Fibroblast of mammary gland (primary cell): ENCODE measurements at regions not wholly inside any gene's neighbourhood (a gene's known extent, or its start where the extent isn't known, plus 50 kb on each side); places are given as distances from the start of the nearest gene placed in this dataset.

Experiments
- DNase-seq: peaks from one replicate; pipeline ENCODE4 v3.0.0-alpha.2; 2010; ENCODE audit warnings: low read depth
- H3K4me3 ChIP-seq: 2 replicates; pipeline ENCODE4 v1.5.1; 2011; ENCODE audit warnings: low read depth, mild to moderate bottlenecking, low read length, moderate library complexity; ENCODE audit not compliant: control insufficient read depth
- TF ChIP-seq, protein P1 (sequence below): conservative IDR thresholded peaks from 2 replicates; pipeline ENCODE4 v1.5.1; 2011; ENCODE audit warnings: low read depth, low read length, inconsistent platforms; ENCODE audit not compliant: control insufficient read depth, insufficient read depth

DNA sequence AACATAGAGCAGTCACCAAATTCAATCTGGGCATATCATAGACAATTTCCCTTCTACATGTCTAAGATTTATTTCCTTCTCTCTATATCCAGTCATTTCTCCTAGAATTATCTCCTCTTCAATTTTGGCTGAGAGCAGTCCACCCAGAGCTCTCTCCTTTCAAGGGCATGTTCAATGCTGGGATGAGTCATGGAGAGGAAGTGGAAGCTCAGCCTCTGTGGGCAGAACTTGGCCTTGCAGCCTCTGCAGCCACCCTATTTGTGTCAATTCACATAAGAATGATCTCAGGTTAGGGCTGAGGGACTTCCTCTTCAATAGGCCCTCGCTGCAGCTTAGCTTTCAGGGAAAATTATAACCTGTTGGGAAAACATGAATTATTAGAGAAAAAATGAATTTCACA is 560.8 kb downstream of the POM121L12 start:
- DNase-seq = no peak

DNA sequence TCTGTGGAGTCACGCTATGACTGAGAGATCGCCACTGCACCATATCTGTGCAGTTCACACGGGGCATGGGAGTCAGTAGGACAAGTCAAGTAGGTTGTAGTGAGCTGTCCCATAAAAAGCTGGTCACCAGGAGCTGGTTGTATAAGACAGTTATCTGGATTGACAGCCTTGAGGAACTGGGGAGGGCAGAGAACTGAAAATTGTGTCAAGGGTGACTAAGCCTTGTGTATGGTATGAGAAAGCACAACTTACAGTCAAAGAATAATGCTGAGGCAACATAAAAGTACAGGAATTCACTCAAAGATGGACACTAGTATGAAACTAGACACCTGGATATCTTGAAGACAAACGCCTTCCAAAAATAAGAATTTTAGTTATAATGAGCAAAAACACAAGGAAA is 564.9 kb downstream of the POM121L12 start:
- TF ChIP-seq, protein P1, sequence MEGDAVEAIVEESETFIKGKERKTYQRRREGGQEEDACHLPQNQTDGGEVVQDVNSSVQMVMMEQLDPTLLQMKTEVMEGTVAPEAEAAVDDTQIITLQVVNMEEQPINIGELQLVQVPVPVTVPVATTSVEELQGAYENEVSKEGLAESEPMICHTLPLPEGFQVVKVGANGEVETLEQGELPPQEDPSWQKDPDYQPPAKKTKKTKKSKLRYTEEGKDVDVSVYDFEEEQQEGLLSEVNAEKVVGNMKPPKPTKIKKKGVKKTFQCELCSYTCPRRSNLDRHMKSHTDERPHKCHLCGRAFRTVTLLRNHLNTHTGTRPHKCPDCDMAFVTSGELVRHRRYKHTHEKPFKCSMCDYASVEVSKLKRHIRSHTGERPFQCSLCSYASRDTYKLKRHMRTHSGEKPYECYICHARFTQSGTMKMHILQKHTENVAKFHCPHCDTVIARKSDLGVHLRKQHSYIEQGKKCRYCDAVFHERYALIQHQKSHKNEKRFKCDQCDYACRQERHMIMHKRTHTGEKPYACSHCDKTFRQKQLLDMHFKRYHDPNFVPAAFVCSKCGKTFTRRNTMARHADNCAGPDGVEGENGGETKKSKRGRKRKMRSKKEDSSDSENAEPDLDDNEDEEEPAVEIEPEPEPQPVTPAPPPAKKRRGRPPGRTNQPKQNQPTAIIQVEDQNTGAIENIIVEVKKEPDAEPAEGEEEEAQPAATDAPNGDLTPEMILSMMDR = no peak
- no peak for DNase-seq
- H3K4me3 ChIP-seq = no peak overlapping the region

More for the DNA sequence above, 560.8 kb downstream of the POM121L12 start:
- no peak overlapping the region for H3K4me3 ChIP-seq
- TF ChIP-seq, protein P1 = no peak

DNA sequence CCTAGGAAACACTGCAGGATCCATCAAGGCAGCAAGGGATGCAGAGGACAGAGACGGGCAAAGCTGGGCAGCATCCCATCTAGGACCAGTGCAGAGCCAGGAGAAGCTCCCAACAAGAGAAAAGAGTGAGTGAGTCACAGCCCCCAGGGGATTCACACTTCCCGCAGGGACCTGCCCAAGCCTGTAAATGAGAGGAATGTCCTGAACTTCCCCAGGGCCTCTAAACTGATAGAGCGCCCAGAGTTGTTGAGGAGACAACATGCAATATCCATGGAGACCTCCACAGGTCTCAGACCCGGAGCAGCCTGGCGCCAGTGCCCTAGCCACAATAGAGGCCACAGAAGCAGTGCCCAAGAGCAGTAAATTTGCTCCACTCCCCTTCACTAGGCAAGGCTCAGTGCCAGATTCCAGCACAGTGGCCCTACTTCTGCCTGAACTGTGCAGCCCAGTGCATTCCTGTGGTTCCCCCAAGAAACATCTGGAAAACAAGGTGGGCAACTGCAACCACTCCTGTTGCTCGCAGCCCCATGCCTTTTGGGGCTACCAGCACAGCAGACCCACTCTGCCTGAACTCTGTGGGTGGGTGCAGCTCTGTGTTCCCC is 567.5 kb downstream of the POM121L12 start:
- TF ChIP-seq, protein P1 = no peak
- H3K4me3 ChIP-seq = no peak overlapping the region
- DNase-seq = no peak

DNA sequence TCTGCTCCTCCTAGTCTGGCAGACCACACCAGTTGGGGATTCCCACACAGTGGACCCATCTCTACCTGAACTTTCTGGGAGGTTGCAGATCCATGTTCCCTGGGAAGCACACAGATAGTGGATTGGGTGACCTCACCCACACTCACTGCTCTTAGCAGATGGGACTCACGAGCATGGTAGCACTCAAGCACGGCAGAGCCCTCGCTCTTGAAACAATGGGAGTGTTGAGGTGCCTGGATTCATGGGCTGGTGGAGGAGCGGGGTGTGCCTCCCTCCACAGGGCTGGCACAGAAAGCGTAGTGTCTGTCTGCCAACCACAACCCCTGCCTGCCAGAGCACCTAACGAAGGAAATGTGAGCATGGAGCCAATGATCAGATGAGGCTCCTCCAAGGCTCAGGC is 568.0 kb downstream of the POM121L12 start:
- DNase-seq = no peak
- TF ChIP-seq, protein P1 = no peak
- H3K4me3 ChIP-seq = no peak overlapping the region

DNA sequence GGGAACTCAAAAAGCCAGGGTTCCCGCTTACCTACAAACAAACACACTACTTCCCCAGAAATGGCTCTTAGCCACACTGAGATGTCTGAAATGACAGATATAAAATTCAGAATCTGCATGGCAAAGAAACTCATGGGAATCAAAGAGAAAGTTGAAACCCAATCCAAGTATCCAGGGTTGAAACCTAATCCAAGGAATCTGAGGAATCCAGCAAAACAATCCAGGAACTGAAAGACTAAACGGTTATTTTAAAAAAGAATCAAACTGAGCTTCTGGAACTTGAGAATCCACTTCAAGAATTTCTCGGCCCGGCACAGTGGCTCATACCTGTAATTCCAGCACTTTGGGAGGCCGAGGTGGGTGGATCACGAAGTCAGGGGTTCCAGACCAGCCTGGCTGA is 568.8 kb downstream of the POM121L12 start:
- H3K4me3 ChIP-seq = no peak overlapping the region
- TF ChIP-seq, protein P1 = no peak
- DNase-seq = no peak

DNA sequence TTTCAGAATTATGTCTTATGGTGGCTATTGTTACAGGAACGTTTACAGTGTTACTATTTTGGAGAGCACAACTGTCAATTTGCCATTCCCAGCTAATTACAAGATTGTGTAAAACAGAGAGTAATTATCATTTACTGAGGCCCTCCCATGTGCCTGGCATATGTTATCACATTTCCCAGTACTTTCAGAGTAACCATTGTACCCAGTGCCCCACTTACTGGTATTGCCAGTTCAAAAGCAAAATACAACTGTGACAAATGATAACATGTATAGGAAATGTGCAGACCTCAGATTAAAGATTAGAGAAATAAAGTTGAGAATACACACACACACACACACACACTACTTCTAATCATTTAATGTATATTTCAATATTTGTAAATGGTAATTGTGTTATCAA is 572.5 kb downstream of the POM121L12 start:
- TF ChIP-seq, protein P1 = no peak
- no peak for DNase-seq
- H3K4me3 ChIP-seq = no peak overlapping the region

DNA sequence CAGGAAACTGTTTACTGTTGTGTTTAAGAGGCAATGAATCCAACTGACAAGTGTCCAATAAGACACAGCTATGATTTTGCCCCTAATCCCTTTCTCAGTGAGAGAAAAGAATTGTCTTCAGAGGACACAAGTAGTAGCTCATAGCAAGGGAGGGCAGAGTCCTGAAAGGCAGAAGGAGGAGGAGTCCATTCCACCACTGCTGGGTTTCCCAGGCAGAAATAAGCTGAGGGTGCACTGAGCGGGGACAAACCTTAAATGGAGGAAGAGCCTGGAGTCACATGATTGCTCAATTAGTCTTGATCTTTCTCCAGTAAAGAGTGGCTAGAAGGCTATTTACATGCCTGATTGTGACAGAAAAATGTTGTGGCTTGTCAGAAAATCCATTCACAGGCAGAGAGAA is 573.8 kb downstream of the POM121L12 start:
- TF ChIP-seq, protein P1 = no peak
- no peak for DNase-seq
- no peak overlapping the region for H3K4me3 ChIP-seq
